ENCODE measurements at regions not wholly inside any gene's neighbourhood (a gene's known extent, or its start where the extent isn't known, plus 50 kb on each side); places are given as distances from the start of the nearest gene placed in this dataset.

DNA sequence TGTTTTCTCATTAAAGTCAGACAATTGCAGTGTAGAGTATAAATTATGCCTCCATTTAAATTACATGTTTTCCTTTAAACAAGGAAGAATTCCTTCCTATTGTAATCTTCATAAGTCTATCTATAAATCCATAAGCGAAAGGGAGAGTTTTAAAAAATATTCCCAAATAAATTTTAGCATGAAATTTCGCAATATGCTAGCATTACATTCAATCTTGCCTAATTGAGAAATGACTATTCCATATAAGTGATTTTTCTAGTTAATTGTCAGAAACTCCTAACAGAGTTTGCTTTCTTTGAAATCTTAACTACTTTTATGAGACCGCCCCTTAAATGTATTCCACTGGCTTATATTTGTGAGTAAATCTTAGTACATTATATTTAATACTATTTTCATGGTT is 133.1 kb upstream of the CRIM1 start:
- Histone ChIP-seq H3K27me3 (ENCODE audit: insufficient read depth, low read depth, low read length) (no peaks in the 10 kb centered on the region), H3K4me2 (ENCODE audit: low read length) (no peak overlapping the region), H3K36me3 (ENCODE audit: insufficient read depth, low read length) (no peaks in the 10 kb centered on the region), H4K20me1 (ENCODE audit: insufficient read depth) (no peaks in the 10 kb centered on the region), H3K79me2 (replicated peaks; ENCODE audit: insufficient read depth, low read length) (no peaks in the 10 kb centered on the region), H3K4me3 (ENCODE audit: low read length) (no peak overlapping the region), H2AFZ (ENCODE audit: low read depth, low read length) (no peak overlapping the region), H3F3A (ENCODE audit: insufficient read depth, low read length, poor library complexity, severe bottlenecking) (no peaks in the 10 kb centered on the region), H3K9me3 (ENCODE audit: low read length) (no peaks in the 10 kb centered on the region), H3K9ac (ENCODE audit: low read length) (no peak overlapping the region), H3K27ac (ENCODE audit: low read length) (no peak overlapping the region), H3K9me2 (ENCODE audit: insufficient read depth, low read length) (no peaks in the 10 kb centered on the region)
- TF ChIP-seq MXI1 (conservative IDR thresholded peaks at IDR 0.05; ENCODE audit: poor library complexity, severe bottlenecking) (no peak), EZH2 (IDR thresholded peaks at IDR 0.05; ENCODE audit: borderline replicate concordance, insufficient read depth, low read length, poor library complexity, severe bottlenecking) (no peak), EP300 (conservative IDR thresholded peaks at IDR 0.05; ENCODE audit: poor library complexity, severe bottlenecking) (no peak), SMC3 (conservative IDR thresholded peaks at IDR 0.05; ENCODE audit: poor library complexity) (no peak), RAD21 (conservative IDR thresholded peaks at IDR 0.05) (no peak), TAF1 (IDR thresholded peaks at IDR 0.05; ENCODE audit: low read depth) (no peak), POLR2AphosphoS5 (IDR thresholded peaks at IDR 0.05) (no peak)
- TF ChIP-seq, protein P1, sequence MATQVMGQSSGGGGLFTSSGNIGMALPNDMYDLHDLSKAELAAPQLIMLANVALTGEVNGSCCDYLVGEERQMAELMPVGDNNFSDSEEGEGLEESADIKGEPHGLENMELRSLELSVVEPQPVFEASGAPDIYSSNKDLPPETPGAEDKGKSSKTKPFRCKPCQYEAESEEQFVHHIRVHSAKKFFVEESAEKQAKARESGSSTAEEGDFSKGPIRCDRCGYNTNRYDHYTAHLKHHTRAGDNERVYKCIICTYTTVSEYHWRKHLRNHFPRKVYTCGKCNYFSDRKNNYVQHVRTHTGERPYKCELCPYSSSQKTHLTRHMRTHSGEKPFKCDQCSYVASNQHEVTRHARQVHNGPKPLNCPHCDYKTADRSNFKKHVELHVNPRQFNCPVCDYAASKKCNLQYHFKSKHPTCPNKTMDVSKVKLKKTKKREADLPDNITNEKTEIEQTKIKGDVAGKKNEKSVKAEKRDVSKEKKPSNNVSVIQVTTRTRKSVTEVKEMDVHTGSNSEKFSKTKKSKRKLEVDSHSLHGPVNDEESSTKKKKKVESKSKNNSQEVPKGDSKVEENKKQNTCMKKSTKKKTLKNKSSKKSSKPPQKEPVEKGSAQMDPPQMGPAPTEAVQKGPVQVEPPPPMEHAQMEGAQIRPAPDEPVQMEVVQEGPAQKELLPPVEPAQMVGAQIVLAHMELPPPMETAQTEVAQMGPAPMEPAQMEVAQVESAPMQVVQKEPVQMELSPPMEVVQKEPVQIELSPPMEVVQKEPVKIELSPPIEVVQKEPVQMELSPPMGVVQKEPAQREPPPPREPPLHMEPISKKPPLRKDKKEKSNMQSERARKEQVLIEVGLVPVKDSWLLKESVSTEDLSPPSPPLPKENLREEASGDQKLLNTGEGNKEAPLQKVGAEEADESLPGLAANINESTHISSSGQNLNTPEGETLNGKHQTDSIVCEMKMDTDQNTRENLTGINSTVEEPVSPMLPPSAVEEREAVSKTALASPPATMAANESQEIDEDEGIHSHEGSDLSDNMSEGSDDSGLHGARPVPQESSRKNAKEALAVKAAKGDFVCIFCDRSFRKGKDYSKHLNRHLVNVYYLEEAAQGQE (IDR thresholded peaks at IDR 0.05; ENCODE audit: borderline replicate concordance), result no peak
- TF ChIP-seq, protein P2, sequence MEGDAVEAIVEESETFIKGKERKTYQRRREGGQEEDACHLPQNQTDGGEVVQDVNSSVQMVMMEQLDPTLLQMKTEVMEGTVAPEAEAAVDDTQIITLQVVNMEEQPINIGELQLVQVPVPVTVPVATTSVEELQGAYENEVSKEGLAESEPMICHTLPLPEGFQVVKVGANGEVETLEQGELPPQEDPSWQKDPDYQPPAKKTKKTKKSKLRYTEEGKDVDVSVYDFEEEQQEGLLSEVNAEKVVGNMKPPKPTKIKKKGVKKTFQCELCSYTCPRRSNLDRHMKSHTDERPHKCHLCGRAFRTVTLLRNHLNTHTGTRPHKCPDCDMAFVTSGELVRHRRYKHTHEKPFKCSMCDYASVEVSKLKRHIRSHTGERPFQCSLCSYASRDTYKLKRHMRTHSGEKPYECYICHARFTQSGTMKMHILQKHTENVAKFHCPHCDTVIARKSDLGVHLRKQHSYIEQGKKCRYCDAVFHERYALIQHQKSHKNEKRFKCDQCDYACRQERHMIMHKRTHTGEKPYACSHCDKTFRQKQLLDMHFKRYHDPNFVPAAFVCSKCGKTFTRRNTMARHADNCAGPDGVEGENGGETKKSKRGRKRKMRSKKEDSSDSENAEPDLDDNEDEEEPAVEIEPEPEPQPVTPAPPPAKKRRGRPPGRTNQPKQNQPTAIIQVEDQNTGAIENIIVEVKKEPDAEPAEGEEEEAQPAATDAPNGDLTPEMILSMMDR (IDR thresholded peaks at IDR 0.05; ENCODE audit: poor library complexity, severe bottlenecking), result no peak

DNA sequence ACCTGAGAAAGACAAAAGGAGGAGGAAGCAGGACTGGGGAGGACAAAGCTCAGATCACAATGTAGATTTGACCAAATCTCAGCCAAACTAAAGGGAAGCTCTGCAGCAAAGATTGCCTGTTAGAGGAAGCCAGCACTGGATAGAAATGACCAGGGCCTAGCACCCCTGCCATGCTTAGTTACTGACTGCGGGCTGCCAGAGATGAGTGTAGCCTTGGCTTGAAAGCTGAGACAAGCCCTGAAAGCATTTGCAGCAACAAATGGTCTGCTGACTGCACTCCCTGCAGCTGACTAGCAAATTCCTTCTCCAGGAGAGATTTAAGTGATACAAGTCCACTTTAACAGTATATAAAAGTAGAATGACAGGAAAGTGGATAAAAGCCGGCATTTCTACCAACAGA is 140.9 kb upstream of the CRIM1 start:
- no peak overlapping the region for H2AFZ ChIP-seq (ENCODE audit: low read depth, low read length)

More for the DNA sequence above, 140.9 kb upstream of the CRIM1 start:
- no peak overlapping the region for H3K27ac ChIP-seq (ENCODE audit: low read length)
- no peaks in the 10 kb centered on the region for H3K79me2 ChIP-seq (replicated peaks; ENCODE audit: insufficient read depth, low read length)
- H3K27me3 ChIP-seq (ENCODE audit: insufficient read depth, low read depth, low read length), result no peaks in the 10 kb centered on the region
- H3K9ac ChIP-seq (ENCODE audit: low read length), result no peak overlapping the region
- H3K9me2 ChIP-seq (ENCODE audit: insufficient read depth, low read length), result no peaks in the 10 kb centered on the region
- H3K4me2 ChIP-seq (ENCODE audit: low read length), result no peak overlapping the region
- H4K20me1 ChIP-seq (ENCODE audit: insufficient read depth), result no peaks in the 10 kb centered on the region
- no peaks in the 10 kb centered on the region for H3K36me3 ChIP-seq (ENCODE audit: insufficient read depth, low read length)
- no peak for TF ChIP-seq TAF1 (IDR thresholded peaks at IDR 0.05; ENCODE audit: low read depth)
- peak; percentile 31 for TF ChIP-seq EP300 (conservative IDR thresholded peaks at IDR 0.05; ENCODE audit: poor library complexity, severe bottlenecking)
- TF ChIP-seq, protein P2 (IDR thresholded peaks at IDR 0.05; ENCODE audit: poor library complexity, severe bottlenecking), result no peak
- TF ChIP-seq SMC3 (conservative IDR thresholded peaks at IDR 0.05; ENCODE audit: poor library complexity), result no peak
- TF ChIP-seq MXI1 (conservative IDR thresholded peaks at IDR 0.05; ENCODE audit: poor library complexity, severe bottlenecking), result no peak
- peak; percentile 21 for TF ChIP-seq RAD21 (conservative IDR thresholded peaks at IDR 0.05)
- TF ChIP-seq POLR2AphosphoS5 (IDR thresholded peaks at IDR 0.05), result peak; percentile 34
- no peak for TF ChIP-seq EZH2 (IDR thresholded peaks at IDR 0.05; ENCODE audit: borderline replicate concordance, insufficient read depth, low read length, poor library complexity, severe bottlenecking)
- TF ChIP-seq, protein P1 (IDR thresholded peaks at IDR 0.05; ENCODE audit: borderline replicate concordance), result no peak
- no peaks in the 10 kb centered on the region for H3F3A ChIP-seq (ENCODE audit: insufficient read depth, low read length, poor library complexity, severe bottlenecking)
- no peak overlapping the region for H3K4me3 ChIP-seq (ENCODE audit: low read length)
- no peaks in the 10 kb centered on the region for H3K9me3 ChIP-seq (ENCODE audit: low read length)
